Epithelial cell of proximal tubule (primary cell): ENCODE measurements at regions not wholly inside any gene's neighbourhood (a gene's known extent, or its start where the extent isn't known, plus 50 kb on each side); places are given as distances from the start of the nearest gene placed in this dataset.

Source experiments
- DNase-seq: peaks from one replicate; pipeline ENCODE4 v3.0.0-alpha.2; 2011; ENCODE audit warnings: low read depth
- H3K4me3 ChIP-seq: 2 replicates; pipeline ENCODE4 v1.5.1; 2011; ENCODE audit warnings: low read depth, mild to moderate bottlenecking, low read length
- CTCF ChIP-seq: conservative IDR thresholded peaks from 2 replicates; pipeline ENCODE4 v1.5.1; 2012; ENCODE audit warnings: low read depth, mild to moderate bottlenecking, low read length

DNA sequence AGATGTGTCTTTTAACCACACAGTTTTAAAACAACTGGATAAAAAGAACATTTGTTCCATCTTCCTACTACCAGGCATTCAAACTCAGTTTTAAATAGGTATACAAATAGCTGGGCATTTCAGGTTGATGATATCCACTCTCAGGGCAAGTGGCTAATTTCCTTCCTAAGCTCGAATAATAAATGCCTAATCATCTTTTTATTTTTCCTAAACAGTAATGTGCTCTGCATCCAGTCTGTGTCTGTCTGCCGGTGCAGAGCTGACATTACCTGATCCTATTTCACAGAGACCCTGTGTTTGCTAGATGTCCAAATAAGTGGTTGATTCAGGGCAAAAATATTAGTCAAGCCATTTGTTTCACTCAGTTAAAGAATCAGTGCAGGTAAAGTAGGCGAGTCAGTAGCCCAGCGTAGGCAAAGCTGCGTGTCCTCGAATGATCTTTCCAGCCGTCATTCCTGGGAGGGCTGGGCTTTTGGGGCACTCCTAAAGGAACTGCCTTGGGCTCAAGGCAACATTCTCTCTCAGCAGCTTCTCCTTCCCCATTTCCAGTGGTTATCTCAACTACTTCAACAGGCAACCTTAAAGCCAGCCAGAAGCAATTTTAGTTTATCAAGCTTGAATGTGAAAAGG lies 74.2 kb upstream of the BMP2 start:
- H3K4me3 ChIP-seq, result no peak overlapping the region
- no peak for TF ChIP-seq CTCF
- DNase-seq, result no peak

GRCh38 chr20:6692566-6693173 lies 74.8 kb upstream of the BMP2 start:
- no peak for TF ChIP-seq CTCF
- DNase-seq, result no peak
- H3K4me3 ChIP-seq, result no peak overlapping the region

- DNase-seq, result no peak
- TF ChIP-seq CTCF, result no peak
- H3K4me3 ChIP-seq, result no peak overlapping the region
Measured at GRCh38 chr20:6691516-6691915, 76.0 kb upstream of the BMP2 start.

GRCh38 chr20:6689339-6689973 lies 78.0 kb upstream of the BMP2 start:
- TF ChIP-seq CTCF, result no peak
- H3K4me3 ChIP-seq, result no peak overlapping the region
- no peak for DNase-seq

DNA sequence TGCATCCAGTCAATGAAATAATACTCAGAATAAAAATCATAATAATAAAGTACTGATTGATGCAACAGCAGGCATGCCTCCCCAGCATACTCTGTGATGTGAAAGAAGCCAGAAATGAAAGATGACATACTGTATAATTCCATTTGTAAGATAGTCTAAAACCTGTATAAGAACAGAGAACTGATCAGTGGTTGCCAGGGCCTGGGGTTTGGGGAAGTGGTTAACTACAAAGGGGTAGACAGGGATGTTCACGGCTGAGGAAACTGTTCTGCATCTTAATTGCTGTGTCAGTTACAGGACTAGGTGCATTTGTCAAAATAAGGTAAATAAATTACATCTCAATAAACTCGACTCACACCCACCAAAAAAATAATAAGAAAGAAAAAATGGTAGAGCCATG lies 81.3 kb upstream of the BMP2 start:
- DNase-seq, result no peak
- no peak overlapping the region for H3K4me3 ChIP-seq
- TF ChIP-seq CTCF, result no peak

DNA sequence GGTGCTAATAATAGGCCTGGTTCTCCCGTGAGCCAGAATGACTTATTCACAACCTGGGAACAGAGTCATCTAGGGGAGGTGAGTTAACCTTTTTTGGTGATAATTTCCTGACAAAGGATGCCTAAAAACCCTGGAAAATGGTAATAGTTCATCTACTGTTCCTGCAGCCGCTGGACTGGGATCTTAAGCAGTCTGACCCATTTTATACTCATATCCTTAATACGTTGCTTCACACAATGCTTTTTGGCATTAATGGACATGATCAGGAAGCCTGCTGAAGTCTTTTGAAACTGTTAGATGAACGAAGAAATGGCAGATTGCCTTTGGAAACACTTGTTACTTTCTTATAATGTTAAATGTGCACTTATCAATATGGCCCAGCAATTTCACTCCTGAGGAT lies 81.9 kb upstream of the BMP2 start:
- no peak for TF ChIP-seq CTCF
- no peak for DNase-seq
- no peak overlapping the region for H3K4me3 ChIP-seq
